NCI-H2171 (cell line): ENCODE measurements at regions not wholly inside any gene's neighbourhood (a gene's known extent, or its start where the extent isn't known, plus 50 kb on each side); places are given as distances from the start of the nearest gene placed in this dataset.

ENCODE experiments used
- DNase-seq: peaks from one replicate; lab custom pipeline; 2025; lab: John Stamatoyannopoulos, UW

DNA sequence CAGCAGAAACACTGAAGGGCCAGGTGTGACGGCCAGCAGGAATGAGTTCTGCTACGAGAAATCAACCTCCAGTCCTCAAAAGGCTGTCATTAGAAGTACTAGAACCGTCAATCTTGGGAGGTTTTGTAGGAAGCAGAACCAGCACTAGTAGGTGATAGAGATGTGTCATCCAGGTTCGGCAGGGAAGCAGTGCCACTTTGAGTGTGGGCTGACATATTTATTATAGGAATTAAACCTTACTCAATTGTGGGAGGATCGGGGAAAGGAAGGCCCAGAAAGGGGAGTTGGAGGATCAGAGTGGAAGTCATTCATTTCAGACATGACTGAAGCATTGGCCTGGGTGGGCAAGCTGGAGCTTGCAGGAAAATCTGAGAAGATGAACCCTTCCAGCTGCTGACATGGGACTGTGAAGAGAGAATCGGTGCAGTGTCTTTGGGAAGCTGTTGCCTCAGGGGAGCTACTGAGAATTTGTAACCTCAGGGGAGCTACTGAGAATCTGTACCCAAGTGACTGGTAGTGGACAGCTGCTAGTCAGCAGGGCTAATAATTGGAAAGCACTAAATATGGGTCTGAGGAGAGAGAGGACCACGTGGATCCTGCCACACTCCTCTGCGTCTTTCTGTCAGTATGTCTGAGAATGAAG lies 177.4 kb downstream of the SPRY1 start:
- no peak for DNase-seq

DNA sequence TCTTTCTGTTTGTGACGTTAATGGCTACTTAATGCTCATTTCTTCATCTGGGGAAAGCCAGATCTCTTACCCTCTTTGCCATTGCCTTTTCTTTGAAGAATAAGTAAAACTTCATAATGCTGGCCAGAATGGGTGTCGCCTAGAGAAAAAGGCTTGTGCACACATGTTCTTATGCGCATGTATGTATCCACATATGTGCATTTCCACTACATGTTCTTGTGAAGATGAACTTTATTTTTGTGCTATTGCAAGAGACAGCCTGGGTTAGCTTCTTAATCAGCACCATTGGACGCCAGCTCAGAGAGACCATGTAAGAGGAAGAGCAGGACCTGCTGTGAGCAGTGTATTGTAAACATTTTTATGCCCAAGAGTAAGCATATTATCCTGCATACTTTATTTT lies 178.7 kb downstream of the SPRY1 start:
- no peak for DNase-seq

- DNase-seq, result no peak
Observed at GRCh38 chr4:123577225-123577906, 180.8 kb downstream of the SPRY1 start.

GRCh38 chr4:123578276-123579029 lies 181.9 kb downstream of the SPRY1 start:
- DNase-seq, result no peak

- DNase-seq, result no peak
Observed at GRCh38 chr4:123579961-123580360, 183.4 kb downstream of the SPRY1 start.

- DNase-seq, result no peak
Observed at GRCh38 chr4:123580981-123581664, 184.5 kb downstream of the SPRY1 start.

GRCh38 chr4:123581802-123582201 lies 185.2 kb downstream of the SPRY1 start:
- no peak for DNase-seq

- DNase-seq, result no peak
Observed at GRCh38 chr4:123583043-123583442, 186.4 kb downstream of the SPRY1 start.

DNA sequence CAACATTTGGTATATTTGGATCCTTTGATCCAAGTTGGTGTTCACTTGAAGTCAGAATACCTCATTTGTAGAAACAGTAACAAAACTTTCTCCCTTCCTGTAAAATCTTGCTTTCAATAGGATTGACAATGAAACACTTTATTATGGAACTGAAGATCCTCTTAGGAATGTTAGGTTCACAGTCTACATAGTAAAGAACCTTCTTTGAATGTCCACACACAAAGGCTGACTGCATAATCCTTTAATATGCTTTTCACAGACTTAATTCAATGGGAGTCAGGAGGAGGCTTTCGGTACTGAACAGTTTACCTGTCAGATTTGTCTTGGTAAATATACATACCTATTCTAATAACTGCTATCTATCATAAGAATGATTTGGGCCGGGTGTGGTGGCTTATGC lies 188.5 kb downstream of the SPRY1 start:
- DNase-seq, result no peak

- no peak for DNase-seq
Observed at GRCh38 chr4:123587983-123588494, 191.4 kb downstream of the SPRY1 start.

- DNase-seq, result no peak
Observed at GRCh38 chr4:123588631-123589241, 192.1 kb downstream of the SPRY1 start.

GRCh38 chr4:123589301-123589700 lies 192.7 kb downstream of the SPRY1 start:
- no peak for DNase-seq

- DNase-seq, result no peak
Observed at GRCh38 chr4:123591875-123592274, 195.3 kb downstream of the SPRY1 start.

- no peak for DNase-seq
Observed at GRCh38 chr4:123593655-123594054, 197.1 kb downstream of the SPRY1 start.

DNA sequence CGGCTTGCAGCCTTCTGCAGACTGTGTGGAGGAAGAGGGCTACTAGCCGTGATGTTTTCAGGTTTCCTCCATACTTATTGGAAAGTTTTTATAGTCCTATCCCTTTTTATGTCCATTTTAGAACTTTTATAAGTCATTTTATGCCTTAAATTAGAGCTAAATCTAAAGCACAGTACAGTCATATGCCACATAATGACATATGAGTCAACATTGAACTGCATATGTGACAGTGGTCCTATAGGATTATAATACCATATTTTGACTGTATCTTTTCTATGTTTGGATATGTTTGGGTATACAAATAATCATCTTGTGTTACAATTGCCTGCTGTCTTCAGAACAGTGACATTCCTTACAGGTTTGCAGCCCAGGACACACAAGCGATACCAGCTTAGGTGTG lies 200.2 kb downstream of the SPRY1 start:
- no peak for DNase-seq

GRCh38 chr4:123597586-123597985 lies 201.0 kb downstream of the SPRY1 start:
- DNase-seq, result no peak

DNA sequence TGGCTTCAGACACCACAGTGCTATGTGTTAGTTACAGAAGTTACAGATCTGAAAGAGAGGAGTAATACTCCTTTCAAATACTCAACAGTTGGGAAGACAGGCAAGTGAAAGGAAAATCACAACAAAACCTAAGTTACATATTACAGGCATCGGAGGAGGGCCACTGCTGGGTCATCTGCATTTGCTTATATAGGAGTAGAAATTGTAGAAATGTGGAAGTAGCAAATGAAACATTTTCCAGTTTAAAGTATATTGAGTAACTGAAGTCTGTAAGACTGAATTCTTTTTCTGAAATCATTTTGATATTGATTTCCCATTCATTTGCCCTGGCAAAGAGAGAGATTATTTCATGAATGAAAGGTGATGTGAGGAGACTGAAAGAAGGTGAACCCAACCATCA lies 201.7 kb downstream of the SPRY1 start:
- DNase-seq, result no peak

DNA sequence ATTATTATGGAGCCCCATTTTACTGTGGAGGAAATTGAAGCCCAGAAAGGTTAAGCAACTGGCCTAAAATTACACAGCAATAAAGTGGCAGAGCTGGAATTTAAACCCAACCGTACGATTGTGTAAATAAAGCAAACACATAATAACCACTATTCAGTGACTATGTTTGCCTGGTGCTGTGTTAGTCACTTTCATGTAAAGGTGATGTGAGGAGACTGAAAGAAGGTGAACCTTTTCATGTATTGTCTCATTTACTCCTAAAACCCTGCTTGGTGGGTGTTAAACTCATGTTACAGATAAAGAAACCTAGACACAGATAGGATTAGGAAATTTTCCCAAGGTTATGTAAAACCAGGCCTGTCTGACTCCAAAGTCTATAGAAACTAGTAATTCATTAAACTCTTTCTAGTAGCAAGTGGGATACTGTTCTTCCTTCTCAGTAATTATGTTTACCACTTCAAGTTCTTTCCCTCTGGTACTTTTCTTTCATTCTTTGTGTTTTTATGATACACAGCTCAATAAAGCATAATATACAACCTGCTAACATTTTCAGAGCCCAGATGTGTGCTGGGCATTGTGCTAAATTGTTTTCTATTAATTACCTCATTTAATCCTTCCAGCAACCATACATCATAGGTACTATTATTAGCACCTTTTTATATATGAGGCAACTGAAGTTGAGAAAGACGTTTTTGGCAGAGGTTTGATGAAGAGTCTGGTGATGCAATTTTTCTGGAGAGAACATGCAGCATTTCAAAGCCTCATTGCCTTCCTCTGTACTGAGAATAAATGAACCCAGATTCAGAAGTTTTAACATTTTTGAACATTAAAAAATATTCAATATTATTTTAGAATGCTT lies 202.7 kb downstream of the SPRY1 start:
- DNase-seq, result no peak

GRCh38 chr4:123599920-123600810 lies 203.6 kb downstream of the SPRY1 start:
- DNase-seq, result no peak
